Activated CD8-positive, alpha-beta T cell treated with anti-CD3 and anti-CD28 coated beads, Interleukin-2, amount 10 ng/mL, durations not matched to agents 7 days and 5 days (primary cell): ENCODE measurements at regions not wholly inside any gene's neighbourhood (a gene's known extent, or its start where the extent isn't known, plus 50 kb on each side); places are given as distances from the start of the nearest gene placed in this dataset.
"Not testable (repeated sequence)": the region's sequence is repeated elsewhere in the genome, so short reads cannot be mapped to it uniquely, and the experiment has no call there.

Experiments used
- ATAC-seq: fragments of 150-1000 bp; cut with Tn5 transposase; one replicate; pipeline ENCODE4 v1.10.0; 2021; ENCODE audit warnings: moderate library complexity
- CTCF ChIA-PET: fragments of 350-600 bp; sonication (Branson Sonifier 250); formaldehyde crosslinking; loops from one replicate; lab custom pipeline; 2021; ENCODE audit warnings: antibody characterized with exemption; lab: Charles Lee
- POLR2A ChIA-PET: fragments of 350-600 bp; sonication (Branson Sonifier 250); formaldehyde crosslinking; loops from one replicate; lab custom pipeline; 2021; ENCODE audit warnings: antibody characterized with exemption; lab: Charles Lee
- DNase-seq: peaks from one replicate; pipeline ENCODE4 v3.0.0-alpha.2; 2020
- H3K27ac Mint-ChIP-seq: one replicate; pipeline ENCODE4 v1.8.0; 2021; ENCODE audit warnings: mild to moderate bottlenecking, mixed read lengths
- H3K27me3 Mint-ChIP-seq: one replicate; pipeline ENCODE4 v1.8.0; 2021; ENCODE audit warnings: low read depth, mixed read lengths
- H3K36me3 Mint-ChIP-seq: one replicate; pipeline ENCODE4 v1.8.0; 2021; ENCODE audit warnings: low read depth, mixed read lengths
- H3K4me1 Mint-ChIP-seq: one replicate; pipeline ENCODE4 v1.8.0; 2021; ENCODE audit warnings: low read depth, mixed read lengths
- H3K4me3 Mint-ChIP-seq: one replicate; pipeline ENCODE4 v1.8.0; 2021; ENCODE audit warnings: mild to moderate bottlenecking, mixed read lengths
- H3K9me3 Mint-ChIP-seq: one replicate; pipeline ENCODE4 v1.8.0; 2022; ENCODE audit warnings: mixed read lengths; ENCODE audit not compliant: insufficient read depth

DNA sequence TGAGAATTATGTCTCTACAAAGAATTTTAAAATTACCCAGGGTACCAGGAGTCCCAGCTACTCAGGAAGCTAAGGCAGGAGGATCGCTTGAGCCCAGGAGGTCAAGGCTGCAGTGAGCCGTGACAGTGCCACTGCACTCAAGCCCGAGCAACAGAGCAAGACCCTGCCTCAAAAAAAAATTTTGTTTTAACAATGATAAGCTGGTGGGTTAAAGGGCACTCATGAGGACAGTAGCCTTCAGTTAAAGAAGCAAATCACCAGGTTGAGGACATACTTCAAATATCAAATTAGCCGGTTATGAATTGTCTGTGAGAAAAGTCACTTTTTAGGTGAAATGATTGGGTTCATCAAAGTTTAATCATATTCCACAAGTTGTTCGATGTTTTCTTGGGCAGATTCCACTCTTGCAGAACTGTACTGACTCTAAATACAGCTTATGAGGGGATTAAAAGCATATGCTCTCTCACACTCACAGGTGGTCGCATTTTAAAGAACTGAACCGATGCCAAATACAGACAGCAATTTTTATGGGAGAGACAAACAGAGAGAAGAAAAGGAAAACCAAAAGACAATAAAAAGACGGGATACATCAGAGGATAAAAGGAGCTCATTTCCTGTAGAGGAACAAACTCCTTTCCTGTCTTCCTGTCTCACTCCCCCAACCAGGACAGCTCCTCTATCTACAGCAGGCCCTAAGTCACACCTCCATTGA lies 582.8 kb upstream of the NRP1 start:
- no peak for DNase-seq
- CTCF ChIA-PET = no interaction called here
- peaks cover 2% of the 10 kb centered on the region for H3K27me3 Mint-ChIP-seq
- no peaks in the 10 kb centered on the region for H3K4me1 Mint-ChIP-seq
- no peaks in the 10 kb centered on the region for H3K9me3 Mint-ChIP-seq
- no peaks in the 10 kb centered on the region for H3K36me3 Mint-ChIP-seq
- H3K27ac Mint-ChIP-seq = no peak overlapping the region
- POLR2A ChIA-PET = interaction anchor here (0.5 kb wide), 1 partner anchor 1060 kb away, joined by 3 read pairs; no protein-coding TSS in a partner anchor
- ATAC-seq = no peak
- H3K4me3 Mint-ChIP-seq = no peak overlapping the region

- DNase-seq = no peak
- H3K4me1 Mint-ChIP-seq = no peaks in the 10 kb centered on the region
- POLR2A ChIA-PET = no interaction called here
- ATAC-seq = no peak
- CTCF ChIA-PET = no interaction called here
- peaks cover 2% of the 10 kb centered on the region for H3K27me3 Mint-ChIP-seq
- no peaks in the 10 kb centered on the region for H3K9me3 Mint-ChIP-seq
- H3K4me3 Mint-ChIP-seq = no peak overlapping the region
- no peaks in the 10 kb centered on the region for H3K36me3 Mint-ChIP-seq
- H3K27ac Mint-ChIP-seq = no peak overlapping the region
Measured at GRCh38 chr10:33914746-33915145, 580.3 kb upstream of the NRP1 start.

DNA sequence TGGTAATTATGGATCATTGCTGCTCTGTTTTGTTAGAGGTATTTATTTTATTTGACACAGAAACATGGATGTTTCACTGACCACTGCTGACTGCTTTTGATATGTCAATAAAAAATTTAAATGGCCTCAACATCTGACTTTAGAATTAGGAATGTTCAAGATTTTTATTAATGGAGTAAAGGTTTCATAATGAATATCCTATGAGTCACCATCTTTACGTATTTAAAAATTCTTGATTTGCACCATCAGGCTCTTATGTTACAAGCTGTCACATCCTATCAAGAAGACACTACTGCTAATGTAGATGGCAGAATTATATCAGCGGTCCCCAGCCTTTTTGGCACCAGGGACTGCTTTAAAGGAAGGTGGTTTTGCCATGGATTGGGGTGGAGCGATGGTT lies 578.7 kb upstream of the NRP1 start:
- Mint-ChIP-seq H3K27me3 (peaks cover 2% of the 10 kb centered on the region), H3K4me1 (no peaks in the 10 kb centered on the region), H3K27ac (no peak overlapping the region), H3K36me3 (no peaks in the 10 kb centered on the region), H3K9me3 (no peaks in the 10 kb centered on the region), H3K4me3 (no peak overlapping the region)
- POLR2A ChIA-PET = no interaction called here
- CTCF ChIA-PET = no interaction called here
- ATAC-seq (no peak), DNase-seq (no peak)

DNA sequence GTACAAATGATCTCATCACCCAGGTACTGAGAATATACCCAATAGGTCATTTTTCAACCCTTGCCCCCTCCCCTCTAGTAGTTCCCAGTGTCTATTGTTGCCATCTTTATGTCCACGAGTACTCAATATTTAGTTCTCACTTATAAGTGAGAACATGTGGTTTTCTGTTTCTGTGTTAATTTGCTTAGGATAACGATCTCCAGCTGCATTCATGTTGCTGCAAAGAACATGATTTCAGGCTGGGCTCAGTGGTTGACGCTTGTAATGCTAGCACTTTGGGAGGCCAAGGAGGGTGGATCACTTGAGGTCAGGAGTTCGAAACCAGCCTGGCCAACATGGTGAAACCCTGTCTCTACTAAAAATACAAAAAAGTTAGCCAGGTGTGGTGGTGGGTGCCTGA lies 575.0 kb upstream of the NRP1 start:
- H3K36me3 Mint-ChIP-seq, H3K4me3 Mint-ChIP-seq, POLR2A ChIA-PET, H3K9me3 Mint-ChIP-seq, DNase-seq, H3K27me3 Mint-ChIP-seq, CTCF ChIA-PET, ATAC-seq, H3K27ac Mint-ChIP-seq, H3K4me1 Mint-ChIP-seq: not testable (repeated sequence)

DNA sequence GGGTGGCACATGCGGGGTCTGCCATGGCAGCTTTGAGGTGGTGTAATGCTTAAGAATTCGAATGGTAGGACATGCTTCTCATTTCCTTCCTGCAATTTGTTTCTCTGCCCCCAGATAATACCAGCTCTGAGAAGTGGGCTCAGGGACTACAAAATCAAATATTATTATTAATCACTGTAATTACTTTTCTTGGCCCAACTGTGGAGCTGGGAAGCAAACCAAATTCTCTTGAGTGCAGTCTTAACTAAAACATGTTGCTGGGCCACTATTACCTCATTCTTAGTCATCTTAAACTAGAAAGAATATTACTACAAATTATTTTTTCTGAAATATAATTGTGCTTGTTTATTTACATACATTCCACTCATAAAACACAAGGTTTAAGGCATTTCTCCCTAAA lies 566.7 kb upstream of the NRP1 start:
- Mint-ChIP-seq H3K27ac (no peak overlapping the region), H3K4me1 (no peaks in the 10 kb centered on the region), H3K27me3 (no peaks in the 10 kb centered on the region), H3K36me3 (no peaks in the 10 kb centered on the region), H3K9me3 (no peaks in the 10 kb centered on the region), H3K4me3 (no peak overlapping the region)
- POLR2A ChIA-PET = no interaction called here
- ATAC-seq = no peak
- CTCF ChIA-PET = no interaction called here
- DNase-seq = no peak

- CTCF ChIA-PET = no interaction called here
- POLR2A ChIA-PET = no interaction called here
- Mint-ChIP-seq H3K9me3 (no peaks in the 10 kb centered on the region), H3K27me3 (no peaks in the 10 kb centered on the region), H3K36me3 (no peaks in the 10 kb centered on the region), H3K4me1 (no peaks in the 10 kb centered on the region), H3K27ac (no peak overlapping the region), H3K4me3 (no peak overlapping the region)
- ATAC-seq = no peak
- DNase-seq = no peak
Measured at GRCh38 chr10:33900596-33900995, 566.1 kb upstream of the NRP1 start.

DNA sequence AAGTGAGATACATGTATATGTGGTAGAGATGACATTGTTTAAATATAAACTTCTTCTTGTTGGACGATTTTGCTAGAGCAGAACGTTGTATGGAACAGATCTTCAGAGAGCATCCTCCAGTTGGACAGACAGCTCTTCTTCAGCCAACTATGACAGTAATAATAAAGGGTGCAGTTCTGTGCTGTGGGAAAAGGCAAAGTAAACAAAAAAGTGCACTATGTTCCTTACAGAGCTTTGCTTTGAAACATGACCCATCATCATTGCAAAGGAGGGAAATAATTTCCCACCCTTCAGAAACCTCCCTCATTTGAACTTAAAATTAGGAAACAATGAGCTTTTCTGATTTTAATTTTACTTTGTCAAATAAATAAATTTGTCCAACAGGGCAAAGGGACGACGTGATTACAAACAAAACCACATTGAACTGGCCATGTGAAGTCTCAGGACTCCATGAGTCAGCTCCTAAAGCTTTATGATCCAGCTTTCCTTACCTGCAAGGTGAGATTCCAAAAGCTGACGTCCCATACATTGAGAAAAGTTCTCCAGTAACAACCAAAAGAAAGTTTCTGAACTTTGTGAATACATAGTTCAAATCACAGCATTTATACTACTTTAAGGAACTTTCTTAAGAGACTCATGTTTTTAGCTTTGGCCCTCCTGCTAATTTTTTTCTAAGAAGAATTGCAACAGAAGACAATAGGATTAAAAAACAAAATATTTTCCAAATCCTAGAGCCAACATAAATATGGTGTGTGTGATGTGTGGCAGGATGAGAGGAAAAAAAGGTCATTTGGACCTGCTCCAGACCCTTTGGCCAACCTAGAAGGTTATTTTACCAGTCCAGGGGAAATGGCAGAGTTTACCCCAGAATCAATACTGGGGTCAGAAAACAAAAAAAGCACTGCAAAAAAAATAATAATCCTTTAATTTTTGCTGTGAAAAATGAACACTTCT lies 565.4 kb upstream of the NRP1 start:
- ChIA-PET CTCF (no interaction called here), POLR2A (no interaction called here)
- no peaks in the 10 kb centered on the region for H3K9me3 Mint-ChIP-seq
- no peak overlapping the region for H3K27ac Mint-ChIP-seq
- H3K27me3 Mint-ChIP-seq = no peaks in the 10 kb centered on the region
- no peak overlapping the region for H3K4me3 Mint-ChIP-seq
- ATAC-seq = no peak
- no peaks in the 10 kb centered on the region for H3K36me3 Mint-ChIP-seq
- H3K4me1 Mint-ChIP-seq = no peaks in the 10 kb centered on the region
- no peak for DNase-seq

DNA sequence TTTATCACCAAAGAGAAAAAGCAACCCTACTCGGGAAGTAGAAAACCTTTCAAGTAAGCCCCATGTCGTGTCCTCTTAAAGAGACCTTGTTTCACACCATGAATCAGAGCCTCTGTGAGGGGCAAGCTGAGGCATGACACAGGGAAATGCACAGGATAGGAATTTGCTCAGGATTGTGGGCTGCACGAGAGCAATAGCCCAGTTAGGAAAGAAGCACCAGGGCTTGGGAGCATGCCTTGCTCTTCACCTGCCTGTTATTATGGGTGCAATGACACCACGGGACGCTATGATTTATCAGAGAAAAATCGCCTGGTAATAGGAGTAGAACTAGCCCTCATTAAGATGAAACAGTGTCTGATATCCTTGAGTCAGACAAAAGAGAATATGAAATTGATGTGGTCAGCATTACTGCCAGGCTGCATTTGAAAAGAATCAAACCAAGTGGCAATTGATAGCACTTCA lies 562.9 kb upstream of the NRP1 start:
- Mint-ChIP-seq H3K36me3 (no peaks in the 10 kb centered on the region), H3K27me3 (no peaks in the 10 kb centered on the region), H3K4me1 (no peaks in the 10 kb centered on the region), H3K4me3 (no peak overlapping the region), H3K9me3 (no peaks in the 10 kb centered on the region), H3K27ac (no peak overlapping the region)
- POLR2A ChIA-PET = no interaction called here
- ATAC-seq (no peak), DNase-seq (no peak)
- CTCF ChIA-PET = no interaction called here

- ChIA-PET POLR2A (no interaction called here), CTCF (no interaction called here)
- Mint-ChIP-seq H3K36me3 (no peaks in the 10 kb centered on the region), H3K27me3 (no peaks in the 10 kb centered on the region), H3K27ac (no peak overlapping the region), H3K9me3 (no peaks in the 10 kb centered on the region), H3K4me1 (no peaks in the 10 kb centered on the region), H3K4me3 (no peak overlapping the region)
- DNase-seq (no peak), ATAC-seq (no peak)
Measured at GRCh38 chr10:33893506-33893905, 559.0 kb upstream of the NRP1 start.

DNA sequence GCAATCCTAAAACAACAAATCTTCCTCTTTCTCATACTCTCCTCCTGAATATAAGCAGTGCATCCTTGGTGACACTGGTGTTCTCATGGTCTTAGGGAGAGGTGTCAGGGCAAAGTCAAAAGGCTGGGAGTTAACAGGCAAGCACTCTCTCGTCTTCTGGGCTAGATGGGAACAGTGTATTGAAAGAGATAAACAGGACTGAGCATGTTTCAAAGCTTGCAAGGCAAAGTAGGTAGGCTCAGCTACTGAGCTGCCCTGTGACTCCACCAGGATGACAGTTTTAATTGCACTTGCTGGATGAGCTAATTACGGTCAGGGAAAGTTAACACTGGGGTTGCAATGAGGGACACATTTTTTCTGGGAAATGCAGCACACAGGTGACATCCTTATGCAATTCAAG lies 554.9 kb upstream of the NRP1 start:
- ChIA-PET POLR2A (no interaction called here), CTCF (no interaction called here)
- no peaks in the 10 kb centered on the region for H3K36me3 Mint-ChIP-seq
- DNase-seq (no peak), ATAC-seq (no peak)
- H3K4me1 Mint-ChIP-seq = no peaks in the 10 kb centered on the region
- H3K9me3 Mint-ChIP-seq = no peaks in the 10 kb centered on the region
- H3K4me3 Mint-ChIP-seq = no peak overlapping the region
- H3K27me3 Mint-ChIP-seq = no peaks in the 10 kb centered on the region
- no peak overlapping the region for H3K27ac Mint-ChIP-seq

DNA sequence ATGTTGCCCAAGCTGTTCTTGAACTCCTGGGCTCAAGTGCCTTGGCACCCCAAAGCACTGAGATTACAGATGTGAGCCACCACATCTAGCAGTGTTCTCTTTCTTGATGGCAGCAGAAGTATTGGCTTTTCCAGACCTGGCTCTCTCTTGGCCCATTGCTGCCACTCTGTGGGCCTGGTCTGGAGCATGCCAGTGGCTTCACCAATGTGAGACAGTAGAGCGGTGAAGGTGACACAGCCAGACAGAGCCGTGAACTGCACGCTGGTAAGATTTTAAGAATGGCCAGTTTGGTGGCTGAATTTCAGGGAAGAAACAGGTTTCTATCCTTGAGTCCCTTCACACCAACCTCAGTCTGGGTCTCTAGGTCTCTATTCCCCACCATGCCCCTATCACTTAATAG lies 552.7 kb upstream of the NRP1 start:
- Mint-ChIP-seq H3K27ac (no peak overlapping the region), H3K9me3 (no peaks in the 10 kb centered on the region), H3K27me3 (no peaks in the 10 kb centered on the region), H3K4me3 (no peak overlapping the region), H3K36me3 (no peaks in the 10 kb centered on the region), H3K4me1 (no peaks in the 10 kb centered on the region)
- ATAC-seq (no peak), DNase-seq (no peak)
- CTCF ChIA-PET = no interaction called here
- POLR2A ChIA-PET = no interaction called here

DNA sequence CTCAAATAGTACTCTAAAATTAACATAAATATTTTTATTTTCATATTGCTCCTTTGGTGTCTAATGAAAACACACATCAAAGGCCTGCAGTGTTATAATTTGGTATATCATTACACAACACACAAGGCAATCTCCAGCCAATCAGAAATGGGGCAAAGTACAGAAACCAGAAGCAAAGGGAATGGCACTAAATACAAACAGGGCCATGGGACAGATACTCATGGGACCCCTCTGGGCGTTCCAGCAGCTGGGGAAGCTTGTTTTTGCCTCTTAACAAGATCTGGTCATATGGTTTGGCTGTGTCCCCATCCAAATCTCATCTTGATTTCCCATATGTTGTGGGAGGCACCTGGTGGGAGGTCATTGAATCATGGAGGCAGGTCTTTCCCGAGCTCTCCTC lies 551.8 kb upstream of the NRP1 start:
- ChIA-PET CTCF (no interaction called here), POLR2A (no interaction called here)
- H3K4me1 Mint-ChIP-seq = no peaks in the 10 kb centered on the region
- DNase-seq (no peak), ATAC-seq (no peak)
- no peaks in the 10 kb centered on the region for H3K9me3 Mint-ChIP-seq
- no peak overlapping the region for H3K4me3 Mint-ChIP-seq
- no peak overlapping the region for H3K27ac Mint-ChIP-seq
- H3K27me3 Mint-ChIP-seq = no peaks in the 10 kb centered on the region
- H3K36me3 Mint-ChIP-seq = no peaks in the 10 kb centered on the region
